ENCODE measurements at regions not wholly inside any gene's neighbourhood (a gene's known extent, or its start where the extent isn't known, plus 50 kb on each side); places are given as distances from the start of the nearest gene placed in this dataset.

- H4K20me1 ChIP-seq = no peaks in the 10 kb centered on the region
These were observed 189.4 kb downstream of the DLL1 start for GRCh38 chr6:170101281-170102035.

GRCh38 chr6:170100046-170100445 is 190.8 kb downstream of the DLL1 start:
- Histone ChIP-seq H3K27me3 (peaks cover 0 to 29% (median 0%) of the 10 kb centered on the region in 11 experiments; a peak in 6 of 22 replicates), H4K20me1 (no peaks in the 10 kb centered on the region), H3K9me3 (replicated peaks in 1 of 11) (peaks cover 14 to 24% (median 19%) of the 10 kb centered on the region in 11 experiments), H3K4me2 (no peak overlapping the region), H3K9ac (no peak overlapping the region), H3K27ac (no peak overlapping the region), H3K36me3 (no peaks in the 10 kb centered on the region), H3K4me3 (no peak overlapping the region), H3K4me1 (peaks cover 17 to 57% (median 41%) of the 10 kb centered on the region in 10 experiments)
- TF ChIP-seq Cebpa-rat (IDR thresholded peaks at IDR 0.05) = no peak

More at GRCh38 chr6:170101281-170102035, 189.4 kb downstream of the DLL1 start:
- H3K27ac ChIP-seq = no peak overlapping the region
- peaks cover 14 to 24% (median 19%) of the 10 kb centered on the region in 11 experiments for H3K9me3 ChIP-seq (replicated peaks in 1 of 11)
- no peak overlapping the region for H3K9ac ChIP-seq
- peak overlapping the region in 1 of 11 experiments; percentile 11; a peak in 1 of 22 replicates for H3K4me2 ChIP-seq
- H3K4me3 ChIP-seq = no peak overlapping the region
- no peaks in the 10 kb centered on the region for H3K36me3 ChIP-seq
- H3K4me1 ChIP-seq = peaks cover 12 to 43% (median 27%) of the 10 kb centered on the region in 10 experiments
- H3K27me3 ChIP-seq = peaks cover 0 to 15% (median 0%) of the 10 kb centered on the region in 11 experiments; a peak in 4 of 22 replicates
- no peak for TF ChIP-seq Cebpa-rat (IDR thresholded peaks at IDR 0.05)

GRCh38 chr6:170099387-170099786 is 191.5 kb downstream of the DLL1 start:
- Histone ChIP-seq H3K4me3 (no peak overlapping the region), H3K27ac (no peak overlapping the region), H3K27me3 (peaks cover 0 to 36% (median 0%) of the 10 kb centered on the region in 11 experiments; a peak in 6 of 22 replicates), H3K9ac (no peak overlapping the region), H4K20me1 (no peaks in the 10 kb centered on the region), H3K4me2 (no peak overlapping the region), H3K9me3 (replicated peaks in 1 of 11) (peaks cover 14 to 24% (median 19%) of the 10 kb centered on the region in 11 experiments), H3K4me1 (peaks cover 17 to 58% (median 40%) of the 10 kb centered on the region in 10 experiments), H3K36me3 (no peaks in the 10 kb centered on the region)
- TF ChIP-seq Cebpa-rat (IDR thresholded peaks at IDR 0.05) = no peak

GRCh38 chr6:170098428-170099170 is 192.3 kb downstream of the DLL1 start:
- no peak overlapping the region for H3K9ac ChIP-seq
- no peak for TF ChIP-seq Cebpa-rat (IDR thresholded peaks at IDR 0.05)

GRCh38 chr6:170097505-170098427 is 193.1 kb downstream of the DLL1 start:
- no peak for TF ChIP-seq Cebpa-rat (IDR thresholded peaks at IDR 0.05)
- H4K20me1 ChIP-seq = no peaks in the 10 kb centered on the region
- H3K4me1 ChIP-seq = peaks cover 17 to 53% (median 31%) of the 10 kb centered on the region in 10 experiments
- peak overlapping the region in 2 of 11 experiments; percentile 32 to 50; a peak in 3 of 22 replicates for H3K9ac ChIP-seq
- H3K27ac ChIP-seq = peak overlapping the region in 1 of 11 experiments; percentile 20; a peak in 1 of 22 replicates
- peak overlapping the region in 1 of 10 experiments; percentile 25; a peak in 1 of 20 replicates for H3K4me3 ChIP-seq
- H3K9me3 ChIP-seq (replicated peaks in 1 of 11) = peaks cover 14 to 24% (median 19%) of the 10 kb centered on the region in 11 experiments
- H3K27me3 ChIP-seq = peaks cover 0 to 51% (median 0%) of the 10 kb centered on the region in 11 experiments; a peak in 6 of 22 replicates
- H3K4me2 ChIP-seq = peak overlapping the region; percentile 62 to 92 (median 78)
- no peaks in the 10 kb centered on the region for H3K36me3 ChIP-seq

More at GRCh38 chr6:170098428-170099170, 192.3 kb downstream of the DLL1 start:
- Histone ChIP-seq H3K4me3 (no peak overlapping the region), H3K4me2 (peak overlapping the region in 2 of 11 experiments; percentile 90 to 92; a peak in 1 of 22 replicates), H3K36me3 (no peaks in the 10 kb centered on the region), H3K27me3 (peaks cover 0 to 43% (median 0%) of the 10 kb centered on the region in 11 experiments; a peak in 6 of 22 replicates), H4K20me1 (no peaks in the 10 kb centered on the region), H3K9me3 (replicated peaks in 1 of 11) (peaks cover 14 to 24% (median 19%) of the 10 kb centered on the region in 11 experiments), H3K27ac (no peak overlapping the region), H3K4me1 (peaks cover 17 to 53% (median 38%) of the 10 kb centered on the region in 10 experiments)

GRCh38 chr6:170096803-170097504 is 193.9 kb downstream of the DLL1 start:
- peak overlapping the region in 5 of 11 experiments; percentile 1 to 53 (median 32); a peak in 6 of 22 replicates for H3K9ac ChIP-seq
- no peaks in the 10 kb centered on the region for H3K36me3 ChIP-seq
- H3K27me3 ChIP-seq = peaks cover 0 to 59% (median 0%) of the 10 kb centered on the region in 11 experiments; a peak in 6 of 22 replicates
- no peak for TF ChIP-seq Cebpa-rat (IDR thresholded peaks at IDR 0.05)
- peaks cover 18 to 53% (median 37%) of the 10 kb centered on the region in 10 experiments for H3K4me1 ChIP-seq
- H4K20me1 ChIP-seq = no peaks in the 10 kb centered on the region
- H3K9me3 ChIP-seq (replicated peaks in 1 of 11) = peaks cover 14 to 24% (median 19%) of the 10 kb centered on the region in 11 experiments
- H3K4me2 ChIP-seq = peak overlapping the region; percentile 62 to 92 (median 78)
- peak overlapping the region in 1 of 10 experiments; percentile 25; a peak in 2 of 20 replicates for H3K4me3 ChIP-seq
- H3K27ac ChIP-seq = peak overlapping the region in 2 of 11 experiments; percentile 20 to 25; a peak in 3 of 22 replicates

- Histone ChIP-seq H3K27me3 (peaks cover 0 to 66% (median 0%) of the 10 kb centered on the region in 11 experiments; a peak in 6 of 22 replicates), H3K4me1 (peaks cover 25 to 59% (median 44%) of the 10 kb centered on the region in 10 experiments), H3K36me3 (no peaks in the 10 kb centered on the region), H3K9me3 (replicated peaks in 1 of 11) (peaks cover 10 to 19% (median 14%) of the 10 kb centered on the region in 11 experiments), H3K4me3 (0 out of 20 replicates have a peak overlapping the region, but pooled peaks of 1 of the 10 experiments have one; percentile 25), H3K4me2 (peak overlapping the region; percentile 62 to 92 (median 78)), H3K9ac (peak overlapping the region in 5 of 11 experiments; percentile 1 to 53 (median 32); a peak in 4 of 22 replicates), H3K27ac (no peak overlapping the region; a peak in 1 of 22 replicates), H4K20me1 (no peaks in the 10 kb centered on the region)
- TF ChIP-seq Cebpa-rat (IDR thresholded peaks at IDR 0.05) = no peak
These were observed 194.6 kb downstream of the DLL1 start for GRCh38 chr6:170096191-170096802.
